ENCODE measurements at regions not wholly inside any gene's neighbourhood (a gene's known extent, or its start where the extent isn't known, plus 50 kb on each side); places are given as distances from the start of the nearest gene placed in this dataset.

- no peak overlapping the region for H3K4me2 ChIP-seq (ENCODE audit: low read depth, low read length)
- no peaks in the 10 kb centered on the region for H3K9me3 ChIP-seq (ENCODE audit: control insufficient read depth, insufficient read depth, low read length)
- peaks cover 4% of the 10 kb centered on the region; the same call in 1 of the 2 replicates for H3K9me1 ChIP-seq (ENCODE audit: insufficient read depth, low read length)
- 54% methylated on average over 5 of the region's 12 CpGs; no CpG with 5 or more reads in 1 of the 2 experiments for WGBS, 2 experiments (ENCODE audit: extremely low coverage in 2 of 2, insufficient read length in 1 of 2)
- no peak overlapping the region for H3K14ac ChIP-seq (replicated peaks; ENCODE audit: low read depth, low read length)
- BruUV-seq (replicated peaks), result no TSS peak
- H3K79me1 ChIP-seq (ENCODE audit: low read depth in 1 of 2, low read length in 2 of 2), result no peaks in the 10 kb centered on the region
- ATAC-seq (ENCODE audit: low read depth) (no peak), DNase-seq (no peak)
- ChIA-PET CTCF (no interaction called here), POLR2A (ENCODE audit: unreplicated experiment) (no interaction called here)
- no peak overlapping the region for H2BK120ac ChIP-seq (ENCODE audit: low read depth, low read length)
- no peak overlapping the region for H3K23ac ChIP-seq (ENCODE audit: low read depth, low read length)
- no peak overlapping the region for H2AFZ ChIP-seq (replicated peaks; ENCODE audit: low read length, poor library complexity)
- H4K20me1 ChIP-seq (ENCODE audit: insufficient read depth, low read length), result peaks cover 5% of the 10 kb centered on the region; the same call in 1 of the 2 replicates
- H3K18ac ChIP-seq (ENCODE audit: low read depth, low read length), result no peak overlapping the region
- no peak overlapping the region for H4K91ac ChIP-seq (ENCODE audit: insufficient read depth, low read depth, low read length)
- H3K9ac ChIP-seq (ENCODE audit: low read depth, low read length), result no peak overlapping the region
- no peak overlapping the region for H2AK9ac ChIP-seq (replicated peaks; ENCODE audit: low read depth, low read length, poor library complexity)
- H3K4me1 ChIP-seq (ENCODE audit: control insufficient read depth, insufficient read depth, low read length), result no peaks in the 10 kb centered on the region
- no peak overlapping the region for H4K5ac ChIP-seq (ENCODE audit: low read depth, low read length)
- H3K56ac ChIP-seq (ENCODE audit: extremely low read depth, insufficient read depth, low read length), result no peak overlapping the region
- H4K8ac ChIP-seq (ENCODE audit: low read depth in 2 of 2, low read length in 2 of 2), result no peak overlapping the region
- H3K4me3 ChIP-seq (ENCODE audit: insufficient read depth, low read depth, low read length), result no peak overlapping the region
- H2AK5ac ChIP-seq (ENCODE audit: low read depth, low read length), result no peak overlapping the region
- intact Hi-C loops (cut with micrococcal nuclease), result no loop called here
- TF ChIP-seq FOS (IDR thresholded peaks at IDR 0.05; ENCODE audit: low read depth, low read length) (no peak), CEBPB (IDR thresholded peaks at IDR 0.05; ENCODE audit: low read depth, low read length) (no peak)
- no peak overlapping the region for H3K27ac ChIP-seq (ENCODE audit: insufficient read depth, low read length)
- no peak overlapping the region for H2BK20ac ChIP-seq (ENCODE audit: low read depth, low read length)
- in situ Hi-C loops (cut with MboI; ENCODE audit: low sequenced_read_pairs), result no loop called here
- H3K27me3 ChIP-seq (ENCODE audit: control insufficient read depth, insufficient read depth, low read length), result peaks cover 53% of the 10 kb centered on the region
- H3K36me3 ChIP-seq (ENCODE audit: control insufficient read depth, insufficient read depth, low read length), result no peaks in the 10 kb centered on the region
- dilution Hi-C loops (cut with HindIII; ENCODE audit: low sequenced_read_pairs, unreplicated experiment), result no loop called here
- H2BK5ac ChIP-seq (ENCODE audit: low read depth, low read length, poor library complexity, severe bottlenecking), result no peak overlapping the region
- no peak overlapping the region for H3K4ac ChIP-seq (ENCODE audit: low read depth, low read length)
- no peak overlapping the region for H2BK15ac ChIP-seq (ENCODE audit: low read depth, low read length)
These were observed 61.6 kb upstream of the SLCO4A1 start for GRCh38 chr20:62580733-62581132.

Data from IMR-90 (cell line).